Left ventricle myocardium superior (tissue), 1 donor: ENCODE measurements at regions not wholly inside any gene's neighbourhood (a gene's known extent, or its start where the extent isn't known, plus 50 kb on each side); places are given as distances from the start of the nearest gene placed in this dataset.

Experiments used
- ATAC-seq: fragments of 200-7000 bp; cut with Tn5 transposase; one replicate; pipeline ENCODE4 v1.9.1; 2020; ENCODE audit warnings: mild to moderate bottlenecking, moderate library complexity
- DNase-seq: peaks from one replicate; pipeline ENCODE4 v3.0.0-alpha.2; 2020
- intact Hi-C: fragments of 100-400 bp; cut with micrococcal nuclease; formaldehyde crosslinking; loops from one replicate; pipeline ENCODE4 v1.11.0; 2022
- donor health status: DM: no; HTN: yes; CAD: no; lungs with severe emphysema.

- ATAC-seq (no peak), DNase-seq (no peak)
- intact Hi-C loops = no loop called here
Observed at GRCh38 chr7:80403686-80404241, 108.1 kb downstream of the GNAT3 start.

- ATAC-seq = no peak
- intact Hi-C loops = no loop called here
- DNase-seq = no peak
Observed at GRCh38 chr7:80401708-80402107, 110.2 kb downstream of the GNAT3 start.

- ATAC-seq (no peak), DNase-seq (no peak)
- intact Hi-C loops = loop anchor here (10.0 kb wide), 1 partner anchor 299 kb away; no protein-coding TSS in a partner anchor
Observed at GRCh38 chr7:80393786-80394185, 118.1 kb downstream of the GNAT3 start.

GRCh38 chr7:80392229-80393169 is 119.4 kb downstream of the GNAT3 start:
- no peak for ATAC-seq
- no peak for DNase-seq
- intact Hi-C loops = loop anchor here (10.0 kb wide), 1 partner anchor 298 kb away; no protein-coding TSS in a partner anchor

GRCh38 chr7:80387634-80388193 is 124.2 kb downstream of the GNAT3 start:
- intact Hi-C loops = no loop called here
- DNase-seq (no peak), ATAC-seq (no peak)

- DNase-seq = no peak
- intact Hi-C loops = no loop called here
Observed at GRCh38 chr7:80386686-80387085, 125.2 kb downstream of the GNAT3 start.

GRCh38 chr7:80385508-80385907 is 126.4 kb downstream of the GNAT3 start:
- intact Hi-C loops = no loop called here
- ATAC-seq = no peak

More at GRCh38 chr7:80386686-80387085, 125.2 kb downstream of the GNAT3 start:
- ATAC-seq = no peak

GRCh38 chr7:80380957-80381356 is 130.9 kb downstream of the GNAT3 start:
- ATAC-seq = no peak
- intact Hi-C loops = no loop called here
- no peak for DNase-seq

More at GRCh38 chr7:80385508-80385907, 126.4 kb downstream of the GNAT3 start:
- no peak for DNase-seq

- DNase-seq (no peak), ATAC-seq (peak; percentile 40)
- intact Hi-C loops = no loop called here
Observed at GRCh38 chr7:80379034-80379982, 132.6 kb downstream of the GNAT3 start.

GRCh38 chr7:80374321-80374720 is 137.5 kb downstream of the GNAT3 start:
- intact Hi-C loops = no loop called here
- DNase-seq (no peak), ATAC-seq (no peak)

GRCh38 chr7:80373429-80374032 is 138.3 kb downstream of the GNAT3 start:
- intact Hi-C loops = no loop called here
- ATAC-seq = no peak

GRCh38 chr7:80372415-80372814 is 139.4 kb downstream of the GNAT3 start:
- DNase-seq (no peak), ATAC-seq (no peak)
- intact Hi-C loops = no loop called here

More at GRCh38 chr7:80373429-80374032, 138.3 kb downstream of the GNAT3 start:
- no peak for DNase-seq

GRCh38 chr7:80370587-80370986 is 141.3 kb downstream of the GNAT3 start:
- ATAC-seq (no peak), DNase-seq (no peak)
- intact Hi-C loops = no loop called here

- intact Hi-C loops = no loop called here
- ATAC-seq = no peak
- no peak for DNase-seq
Observed at GRCh38 chr7:80369321-80369720, 142.5 kb downstream of the GNAT3 start.

- intact Hi-C loops = no loop called here
- ATAC-seq = no peak
- no peak for DNase-seq
Observed at GRCh38 chr7:80362677-80363076, 149.2 kb downstream of the GNAT3 start.

GRCh38 chr7:80362010-80362618 is 149.8 kb downstream of the GNAT3 start:
- DNase-seq (no peak), ATAC-seq (no peak)
- intact Hi-C loops = no loop called here

GRCh38 chr7:80359476-80359875 is 152.4 kb downstream of the GNAT3 start:
- intact Hi-C loops = no loop called here
- no peak for DNase-seq
- no peak for ATAC-seq

- no peak for ATAC-seq
- DNase-seq = no peak
- intact Hi-C loops = no loop called here
Observed at GRCh38 chr7:80359029-80359428, 152.8 kb downstream of the GNAT3 start.
